HG02943 (cell line): ENCODE measurements at regions not wholly inside any gene's neighbourhood (a gene's known extent, or its start where the extent isn't known, plus 50 kb on each side); places are given as distances from the start of the nearest gene placed in this dataset.

Source experiments
- ATAC-seq: cut with Tn5 transposase; IDR thresholded peaks from one replicate; pipeline ENCODE4 v1.9.1; 2021; ENCODE audit warnings: mild to moderate bottlenecking, low read depth, moderate library complexity; ENCODE audit not compliant: unreplicated experiment

DNA sequence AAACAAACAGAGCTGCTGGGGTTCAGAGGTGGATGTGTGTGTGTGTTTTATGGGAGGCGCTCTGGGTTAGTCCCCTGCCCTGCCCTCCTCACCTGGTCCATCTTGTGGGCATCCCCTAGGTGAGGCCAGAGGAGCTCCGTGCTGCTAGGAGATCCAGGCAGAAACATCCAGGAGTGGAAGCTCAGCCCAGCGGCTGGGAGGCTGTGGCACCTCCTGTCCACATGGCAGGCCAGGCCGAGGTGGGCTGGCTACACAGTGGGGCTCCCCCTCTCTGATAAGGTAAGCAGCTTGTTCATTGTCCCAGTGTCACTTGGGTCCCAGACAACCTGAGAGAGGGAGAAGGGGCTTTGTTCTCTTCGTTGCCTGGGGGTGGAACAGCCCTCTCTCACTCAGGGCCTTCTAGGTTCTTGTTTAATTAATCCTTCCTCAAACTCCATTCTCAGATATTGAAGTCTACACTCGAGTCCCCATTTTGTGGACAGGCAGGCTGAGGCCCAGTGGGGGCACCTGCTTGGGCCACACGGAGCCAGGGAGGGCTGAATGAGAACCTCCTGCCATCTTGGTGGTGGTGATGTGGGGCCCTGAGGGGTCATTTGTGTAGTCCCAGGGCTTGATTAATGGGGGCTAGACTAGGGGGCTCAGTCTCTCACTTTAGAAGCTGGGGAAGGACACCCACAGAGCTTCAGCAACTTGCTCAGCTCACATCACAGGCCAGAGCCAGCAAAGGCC, 216.8 kb upstream of the GPR26 start:
- no peak for ATAC-seq

GRCh38 chr10:123450956-123451605, 215.1 kb upstream of the GPR26 start:
- ATAC-seq, result no peak

DNA sequence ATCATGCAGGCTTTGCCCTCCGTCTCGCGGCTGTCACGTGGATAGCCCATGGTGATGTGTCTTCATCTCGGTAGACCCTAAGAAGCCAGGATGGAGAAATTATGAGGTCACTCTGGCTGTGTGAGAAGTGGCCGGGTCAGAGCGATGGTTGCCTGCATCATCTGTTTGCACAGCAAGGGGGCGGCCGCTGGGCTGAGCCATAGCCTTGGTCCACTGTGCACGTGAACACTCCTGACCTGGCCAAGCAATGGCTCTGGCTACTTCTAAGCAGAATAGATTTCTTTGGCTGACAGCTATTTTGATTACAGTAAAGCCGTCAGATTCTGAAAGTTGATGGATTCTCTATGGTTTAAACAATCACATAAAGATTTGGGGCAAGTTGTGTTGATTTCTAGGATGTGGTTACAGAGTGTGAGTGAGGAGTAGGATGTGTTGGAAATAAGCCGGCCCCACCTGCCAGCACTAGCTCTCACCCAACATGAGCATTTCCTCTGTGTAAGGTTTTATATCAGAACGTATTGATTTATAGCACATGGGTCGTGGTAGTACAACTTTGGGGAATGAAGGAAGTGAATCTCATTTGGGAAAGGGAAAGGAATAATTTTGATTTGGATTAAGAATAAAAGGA, 214.4 kb upstream of the GPR26 start:
- no peak for ATAC-seq

DNA sequence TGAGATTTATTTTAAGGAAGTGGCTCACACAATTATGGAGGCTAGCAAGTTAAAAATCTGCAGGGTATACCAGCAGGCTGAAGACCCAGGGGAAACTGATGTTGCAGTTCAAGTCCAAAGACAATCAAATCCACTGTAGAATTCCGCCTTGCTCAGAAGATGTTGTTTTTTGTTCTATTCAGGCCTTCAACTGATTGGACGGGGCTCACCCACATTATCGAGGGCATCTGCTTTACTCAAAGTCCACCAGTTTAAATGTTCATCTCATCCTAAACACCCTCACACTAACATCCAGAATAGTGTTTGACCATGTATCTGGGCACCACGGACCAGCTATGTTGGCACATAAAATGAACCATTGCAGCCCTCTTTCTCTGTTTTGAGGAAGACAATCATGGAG, 211.2 kb upstream of the GPR26 start:
- ATAC-seq, result no peak

DNA sequence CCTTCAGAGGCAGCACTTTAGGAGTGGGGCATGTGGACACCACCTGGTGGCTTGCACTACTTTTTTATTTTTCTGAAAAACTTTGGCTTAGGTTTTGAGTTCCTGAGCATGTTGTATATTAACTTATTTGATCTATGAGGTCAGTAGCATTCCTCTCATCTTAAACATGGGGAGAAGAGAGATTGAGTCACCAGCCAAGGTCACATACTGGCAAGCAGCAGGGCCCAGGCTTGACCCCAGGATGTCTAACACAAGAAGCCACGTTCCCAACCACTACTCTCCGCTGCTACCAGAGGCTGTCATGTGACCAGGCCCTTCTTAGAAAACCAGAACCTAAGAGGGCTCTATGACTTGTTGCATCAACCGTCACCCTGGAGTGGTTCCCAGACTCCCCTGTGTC, 210.3 kb upstream of the GPR26 start:
- ATAC-seq, result no peak

DNA sequence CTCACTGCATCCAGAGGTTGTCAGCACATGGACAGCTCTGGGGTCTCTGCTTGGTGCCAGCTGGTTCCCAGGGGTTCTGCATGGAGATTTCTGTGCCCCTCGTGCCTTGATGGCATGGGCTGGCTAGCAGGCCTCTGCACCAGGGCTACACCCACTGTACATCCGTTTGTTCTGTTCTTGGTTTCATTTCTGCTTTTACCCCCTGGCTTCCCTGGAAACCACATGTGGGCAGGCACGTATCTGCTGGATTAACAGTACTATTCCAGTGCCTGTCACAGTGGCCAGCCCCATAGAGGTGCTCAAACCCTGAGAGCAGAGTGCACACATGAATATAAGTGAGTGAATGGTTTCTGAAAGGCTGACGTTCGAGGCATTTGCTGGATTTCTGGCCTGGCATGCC, 207.2 kb upstream of the GPR26 start:
- no peak for ATAC-seq

- no peak for ATAC-seq
Observed at GRCh38 chr10:123459371-123460091, 206.6 kb upstream of the GPR26 start.

DNA sequence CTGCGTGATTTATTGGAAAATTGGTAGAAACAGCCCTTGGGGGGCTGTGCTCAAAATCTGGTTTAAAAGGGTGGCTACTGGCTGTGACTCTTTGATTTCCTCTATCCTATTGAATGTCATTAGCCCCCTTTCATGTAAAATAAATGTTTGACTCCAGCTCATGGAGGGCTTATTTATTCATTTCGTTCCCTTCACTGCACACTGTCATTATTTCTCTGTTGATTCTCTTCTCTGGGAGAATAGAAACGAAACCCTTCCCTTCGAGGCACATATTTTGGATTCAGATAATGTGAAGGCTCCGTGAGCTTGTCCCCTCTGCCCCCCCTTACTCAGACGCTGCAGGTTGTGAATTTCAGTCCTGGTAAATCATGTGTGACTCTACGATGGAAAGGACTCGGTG, 203.9 kb upstream of the GPR26 start:
- ATAC-seq, result no peak

DNA sequence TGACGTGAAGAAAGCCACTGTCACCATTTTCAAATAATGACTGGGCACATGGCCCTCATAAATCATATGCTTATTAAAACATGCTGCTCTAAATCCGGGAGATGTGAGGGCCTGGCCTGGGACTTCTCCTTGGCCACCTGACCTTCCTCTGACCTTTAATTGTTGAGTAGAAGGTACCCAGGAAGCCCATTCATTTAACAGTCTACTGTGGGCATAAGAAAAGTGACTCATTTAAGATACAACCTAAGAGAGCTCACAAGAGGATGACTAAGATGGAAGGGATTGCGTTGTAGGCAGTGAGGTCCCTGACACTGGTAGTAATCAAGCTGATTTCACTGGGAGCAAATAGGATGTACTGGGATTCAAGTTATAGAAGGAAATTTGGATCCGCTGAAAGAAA, 203.4 kb upstream of the GPR26 start:
- no peak for ATAC-seq

DNA sequence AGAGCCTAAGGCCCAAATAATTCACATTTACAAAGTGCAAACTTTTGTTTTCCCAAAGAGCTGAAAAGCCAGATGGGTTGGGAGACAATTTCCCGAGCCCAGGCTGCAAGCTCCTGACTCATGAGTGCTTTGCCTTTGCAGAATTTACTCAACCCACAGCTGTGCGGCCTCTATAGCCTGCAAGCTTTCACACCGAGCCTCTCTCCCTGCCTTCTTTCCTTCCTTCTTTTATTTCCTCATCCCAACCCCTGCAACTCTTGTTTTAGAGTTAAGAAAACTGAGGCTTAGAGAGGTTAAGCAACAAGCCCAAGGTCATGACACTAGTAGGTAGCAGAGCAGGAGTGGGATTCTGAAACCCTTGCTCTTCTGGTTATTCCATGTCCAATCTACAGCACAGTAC, 203.0 kb upstream of the GPR26 start:
- no peak for ATAC-seq

DNA sequence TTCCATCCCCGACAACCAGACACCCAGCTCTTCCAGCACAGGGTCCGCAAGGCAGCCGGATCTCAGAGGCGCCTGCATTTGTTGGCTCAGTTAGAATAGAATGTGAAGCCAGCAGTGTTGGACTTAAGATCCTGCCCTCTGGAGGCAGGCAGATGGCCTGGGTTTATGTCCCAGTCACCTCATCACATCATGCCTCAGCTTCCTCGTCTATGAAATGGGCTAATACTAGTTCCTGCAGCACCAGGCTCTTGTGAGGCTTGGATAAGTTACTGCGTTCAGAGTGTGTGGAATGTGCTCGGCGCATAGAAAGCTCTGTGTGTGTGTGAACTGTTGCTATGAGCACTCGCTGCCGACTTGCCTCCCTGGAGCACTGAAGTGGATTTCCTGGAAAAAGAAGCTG, 202.5 kb upstream of the GPR26 start:
- no peak for ATAC-seq

GRCh38 chr10:123464430-123465323, 201.5 kb upstream of the GPR26 start:
- no peak for ATAC-seq

DNA sequence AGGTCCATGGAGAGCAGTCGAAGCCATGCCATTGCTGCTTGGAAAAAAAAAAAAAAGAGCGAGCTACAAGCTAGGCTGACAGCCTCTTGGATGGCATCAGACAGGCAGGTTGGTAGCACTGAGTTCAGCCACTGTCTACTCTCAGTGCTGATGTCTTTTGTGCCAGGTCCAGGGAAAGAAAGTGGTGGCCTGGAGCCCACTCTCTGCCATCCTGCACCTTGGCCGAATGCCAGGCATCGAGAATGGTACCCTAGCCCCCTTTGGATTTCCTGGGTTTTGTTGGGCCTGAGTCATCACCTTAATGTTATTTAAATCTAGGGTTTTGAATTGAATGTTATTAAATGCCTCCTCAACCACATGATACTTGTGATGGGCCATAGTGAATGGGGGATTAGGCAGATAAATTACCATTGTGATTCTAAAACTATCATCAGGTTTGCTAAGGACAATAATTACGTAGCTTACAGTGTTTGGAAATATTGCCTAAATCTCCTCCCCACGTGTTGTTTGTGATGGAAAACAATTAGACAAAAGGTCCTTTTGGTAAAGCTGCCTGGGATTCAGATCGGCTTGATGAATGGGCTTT, 195.7 kb upstream of the GPR26 start:
- no peak for ATAC-seq

- ATAC-seq, result no peak
Observed at GRCh38 chr10:123471811-123472210, 194.3 kb upstream of the GPR26 start.

- ATAC-seq, result no peak
Observed at GRCh38 chr10:123472606-123473005, 193.5 kb upstream of the GPR26 start.

GRCh38 chr10:123474700-123475099, 191.5 kb upstream of the GPR26 start:
- no peak for ATAC-seq

GRCh38 chr10:123475466-123475865, 190.7 kb upstream of the GPR26 start:
- no peak for ATAC-seq

- no peak for ATAC-seq
Observed at GRCh38 chr10:123478116-123478515, 188.0 kb upstream of the GPR26 start.

DNA sequence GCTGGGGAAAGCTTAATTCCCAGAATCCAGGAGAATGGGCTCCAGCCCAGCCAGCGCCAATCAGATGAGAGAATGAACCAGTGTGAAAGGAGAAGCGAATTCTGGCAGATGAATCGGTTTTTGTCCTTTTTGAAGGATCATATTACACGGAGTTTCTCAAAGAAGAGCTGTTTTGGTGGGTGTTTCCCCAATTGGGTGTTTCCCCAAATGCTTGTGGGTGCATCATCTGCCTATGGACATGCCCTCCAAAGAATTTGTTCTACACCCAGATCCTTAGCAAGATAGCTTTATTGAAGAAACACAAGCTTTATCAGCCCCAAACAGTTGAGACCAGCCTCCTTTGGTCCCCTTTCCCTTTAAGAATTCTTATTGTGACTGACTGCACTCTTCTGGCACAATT, 186.5 kb upstream of the GPR26 start:
- ATAC-seq, result no peak

GRCh38 chr10:123480344-123480743, 185.8 kb upstream of the GPR26 start:
- ATAC-seq, result no peak
